GM12878 (cell line): ENCODE measurements at regions not wholly inside any gene's neighbourhood (a gene's known extent, or its start where the extent isn't known, plus 50 kb on each side); places are given as distances from the start of the nearest gene placed in this dataset.

Source experiments
- ATAC-seq: fragments of 200-7000 bp; cut with Tn5 transposase; 3 replicates; pipeline ENCODE4 v1.9.1; 2020; ENCODE audit warnings: mild to moderate bottlenecking, moderate library complexity
- BruUV-seq: library from RNA; stranded (reverse); fragments of 400-500 nt; replicated peaks from 2 replicates; lab custom pipeline; 2021; lab: Mats Ljungman, UMichigan
- CTCF ChIA-PET: fragments of 300-600 bp; sonication (Branson Sonifier 250); formaldehyde crosslinking; extraction: SDS; loops from one replicate; lab custom pipeline; 2021; ENCODE audit warnings: inconsistent platforms; lab: Yijun Ruan, JAX
- POLR2A ChIA-PET: fragments of 350-600 bp; formaldehyde crosslinking; extraction: SDS; loops from one replicate; lab custom pipeline; 2021; ENCODE audit warnings: inconsistent platforms; lab: Charles Lee
- RAD21 ChIA-PET: fragments of 300-600 bp; sonication (Branson Sonifier 250); formaldehyde crosslinking; loops from one replicate; lab custom pipeline; 2023; ENCODE audit warnings: antibody characterized with exemption; ENCODE audit not compliant: unreplicated experiment; lab: Charles Lee
- SMC1A ChIA-PET: fragments of 300-600 bp; sonication (Branson Sonifier 250); formaldehyde crosslinking; loops from one replicate; lab custom pipeline; 2023; ENCODE audit not compliant: unreplicated experiment, uncharacterized antibody; lab: Charles Lee
- DNase-seq: peaks from one replicate; pipeline ENCODE4 v3.0.0-alpha.2; 2011; ENCODE audit warnings: low read depth, low spot score
- FAIRE-seq: peaks from 3 replicates; lab custom pipeline; 2011; peaks lifted over from hg19 to GRCh38; lab: Jason Lieb, UNC
- H2AFZ ChIP-seq: 2 replicates; pipeline ENCODE4 v1.6.0; 2011; ENCODE audit warnings: low read depth, low read length, control low read depth; ENCODE audit not compliant: control insufficient read depth
- H3K27ac ChIP-seq: 2 replicates; pipeline ENCODE4 v1.5.1; 2011; ENCODE audit warnings: control low read depth; ENCODE audit not compliant: control insufficient read depth, insufficient read depth
- H3K27me3 ChIP-seq, 2 experiments: replicated peaks in 1 of 2; 2 replicates each; pipeline versions ENCODE4 v1.6.0 to v1.6.1; 2011; ENCODE audit warnings: low read length in 1 of 2; ENCODE audit not compliant: control insufficient read depth in 2 of 2, insufficient read depth in 2 of 2
- H3K36me3 ChIP-seq, 2 experiments: 2 replicates each; pipeline ENCODE4 v1.5.1; 2011; ENCODE audit warnings: low read length in 1 of 2; ENCODE audit not compliant: control insufficient read depth in 2 of 2, insufficient read depth in 2 of 2
- H3K4me1 ChIP-seq: 2 replicates; pipeline ENCODE4 v1.6.1; 2011; ENCODE audit warnings: mild to moderate bottlenecking, low read length, moderate library complexity, mixed read lengths; ENCODE audit not compliant: control insufficient read depth, insufficient read depth
- H3K4me2 ChIP-seq: 2 replicates; pipeline ENCODE4 v1.6.0; 2011; ENCODE audit warnings: control low read depth; ENCODE audit not compliant: control insufficient read depth, insufficient read depth
- H3K4me3 ChIP-seq: fragments of 200-600 bp; sonication (generic); 2 replicates; pipeline ENCODE4 v1.5.1; 2016
- H3K79me2 ChIP-seq: 2 replicates; pipeline ENCODE4 v1.6.0; 2011; ENCODE audit warnings: low read length; ENCODE audit not compliant: control insufficient read depth, insufficient read depth
- H3K9ac ChIP-seq: 2 replicates; pipeline ENCODE4 v1.8.0; 2011; ENCODE audit warnings: low read length, control low read depth, mixed read lengths; ENCODE audit not compliant: control insufficient read depth, insufficient read depth
- H3K9me3 ChIP-seq: replicated peaks from 3 replicates; pipeline ENCODE4 v1.5.1; 2011; ENCODE audit warnings: mild to moderate bottlenecking, low read length; ENCODE audit not compliant: control insufficient read depth, insufficient read depth
- H4K20me1 ChIP-seq: 2 replicates; pipeline ENCODE4 v1.6.0; 2011; ENCODE audit not compliant: control insufficient read depth, insufficient read depth
- BMI1 ChIP-seq: fragments of 450-650 bp; IDR thresholded peaks from 2 replicates; pipeline ENCODE4 v1.6.1; 2016; ENCODE audit warnings: mild to moderate bottlenecking, moderate library complexity, borderline replicate concordance
- CBFB ChIP-seq: IDR thresholded peaks from 2 replicates; pipeline ENCODE4 v1.6.1; 2016; ENCODE audit warnings: antibody characterized with exemption, low read depth
- CBX5 ChIP-seq: sonication (generic); IDR thresholded peaks from 2 replicates; pipeline ENCODE4 v1.6.1; 2016; ENCODE audit warnings: low read depth, moderate library complexity, mild to moderate bottlenecking, inconsistent platforms
- KAT2A ChIP-seq: conservative IDR thresholded peaks from 2 replicates; pipeline ENCODE4 v1.6.1; 2011; ENCODE audit warnings: low read depth, low read length; ENCODE audit not compliant: control insufficient read depth
- NBN ChIP-seq: fragments of 450-650 bp; IDR thresholded peaks from 2 replicates; pipeline ENCODE4 v1.6.1; 2016
- SMARCA5 ChIP-seq: fragments of 450-650 bp; IDR thresholded peaks from 2 replicates; pipeline ENCODE4 v1.6.1; 2017; ENCODE audit warnings: mild to moderate bottlenecking
- SRF ChIP-seq, 2 experiments: IDR thresholded peaks; 2 replicates each; pipeline ENCODE4 v1.6.1; 2011; ENCODE audit warnings: low read depth in 2 of 2, low read length in 2 of 2, mild to moderate bottlenecking in 1 of 2, moderate library complexity in 1 of 2
- SUZ12 ChIP-seq: fragments of 200-600 bp; sonication (generic); IDR thresholded peaks from one replicate; pipeline ENCODE4 v1.6.1; 2018; ENCODE audit warnings: antibody characterized with exemption, mild to moderate bottlenecking; ENCODE audit not compliant: unreplicated experiment
- ZBTB40 ChIP-seq: fragments of 450-650 bp; IDR thresholded peaks from 2 replicates; pipeline ENCODE4 v1.6.1; 2016; ENCODE audit warnings: mild to moderate bottlenecking, moderate library complexity, borderline replicate concordance
- WGBS: methylation state at CpG from one replicate; pipeline ENCODE4 v1.1.6; 2016; ENCODE audit warnings: low lambda C conversion rate; ENCODE audit not compliant: insufficient replicate concordance, insufficient coverage; ENCODE audit errors: missing lambda C conversion rate; 5-methylcytosine and 5-hydroxymethylcytosine counted together
- in situ Hi-C: fragments of 300-500 bp; cut with MboI; formaldehyde crosslinking; loops from 9 replicates; pipeline ENCODE4 v1.14.3; 2018; ENCODE audit warnings: mixed read lengths
- intact Hi-C: fragments of 100-400 bp; cut with micrococcal nuclease; formaldehyde crosslinking; loops from one replicate; pipeline ENCODE4 v1.14.2; 2022; ENCODE audit not compliant: unreplicated experiment

DNA sequence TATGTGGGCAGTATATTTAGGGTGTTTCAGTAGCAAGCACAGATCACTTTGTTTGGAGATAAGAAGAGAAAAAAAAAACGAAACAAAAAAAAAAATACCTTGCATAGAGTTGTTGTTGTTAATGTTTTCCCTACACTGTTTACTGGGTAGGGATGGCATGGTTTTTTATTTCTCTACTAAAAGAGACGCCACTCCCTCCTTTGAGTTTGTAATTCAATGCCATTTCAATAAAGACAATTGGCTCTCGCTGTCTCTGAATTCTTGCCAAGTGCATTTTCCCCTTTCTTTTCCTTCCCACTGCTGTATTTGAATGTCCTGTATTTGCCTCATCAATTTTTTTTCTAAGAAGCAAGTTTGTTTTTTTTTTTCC is 213.9 kb upstream of the UBASH3B start (continued):
- TF ChIP-seq ZBTB40 = no peak
- TF ChIP-seq BMI1 = no peak
- no peak for TF ChIP-seq NBN
- no peak for TF ChIP-seq SMARCA5
- TF ChIP-seq CBX5 = no peak

- no peaks in the 10 kb centered on the region for H3K9me3 ChIP-seq
- TF ChIP-seq KAT2A = no peak
- TF ChIP-seq SUZ12 = no peak
- TF ChIP-seq CBFB = no peak
- TF ChIP-seq SRF (IDR thresholded peaks at IDR 0.05; ENCODE audit: low read depth in 2 of 2, low read length in 2 of 2) = no peak
- TF ChIP-seq, all 136 proteins: peak for 0
- DNase-seq (no peak), ATAC-seq (no peak), FAIRE-seq (no peak)
- ChIA-PET CTCF (no interaction called here), RAD21 (no interaction called here), POLR2A (no interaction called here), SMC1A (no interaction called here)
- intact Hi-C loops (no loop called here), in situ Hi-C loops (no loop called here)
- H3K4me3 ChIP-seq = no peak overlapping the region
- no peaks in the 10 kb centered on the region for H3K79me2 ChIP-seq
- H3K27me3 ChIP-seq = peaks cover 0 to 4% of the 10 kb centered on the region in 2 experiments; a peak in 1 of 4 replicates
- no peak overlapping the region for H3K9ac ChIP-seq
- H4K20me1 ChIP-seq = no peaks in the 10 kb centered on the region
- H3K4me1 ChIP-seq = no peaks in the 10 kb centered on the region
- no peak overlapping the region for H3K27ac ChIP-seq
- H3K36me3 ChIP-seq = no peaks in the 10 kb centered on the region
- 26% methylated on average over 28 of the region's 28 CpGs for WGBS
- BruUV-seq = no TSS peak
- H2AFZ ChIP-seq = no peak overlapping the region
- H3K4me2 ChIP-seq = no peak overlapping the region
Measured at GRCh38 chr11:122440811-122441665, 214.5 kb upstream of the UBASH3B start.
